Stomach (tissue), 4 donors: ENCODE measurements at regions not wholly inside any gene's neighbourhood (a gene's known extent, or its start where the extent isn't known, plus 50 kb on each side); places are given as distances from the start of the nearest gene placed in this dataset.

Experiments used
- CTCF ChIP-seq, 7 experiments: fragments of 450-650 bp in 4 of 7; fragments of 200-600 bp in 3 of 7; sonication (generic) in 3 of 7; IDR thresholded peaks; one replicate each; pipeline ENCODE4 v1.5.1; 2016 to 2019; ENCODE audit warnings: antibody characterized with exemption in 7 of 7, control low read depth in 2 of 7, mild to moderate bottlenecking in 1 of 7
- EP300 ChIP-seq: sonication (generic); formaldehyde crosslinking; IDR thresholded peaks from one replicate; pipeline ENCODE4 v1.6.1; 2017; ENCODE audit warnings: antibody characterized with exemption
- POLR2A ChIP-seq, 4 donors: fragments of 450-650 bp; IDR thresholded peaks; one replicate each; pipeline ENCODE4 v1.6.1; 2016; ENCODE audit warnings: antibody characterized with exemption in 4 of 4, control low read depth in 2 of 4, mild to moderate bottlenecking in 1 of 4, moderate library complexity in 1 of 4
- POLR2AphosphoS5 ChIP-seq, 3 donors: sonication (generic); formaldehyde crosslinking; IDR thresholded peaks; one replicate each; pipeline ENCODE4 v1.6.1; 2016; ENCODE audit warnings: antibody characterized with exemption in 3 of 3

GRCh38 chr11:93248602-93249001 is 50.8 kb upstream of the SLC36A4 start:
- TF ChIP-seq POLR2A (IDR thresholded peaks at IDR 0.05) (no peak), EP300 (no peak), CTCF (IDR thresholded peaks at IDR 0.05) (no peak), POLR2AphosphoS5 (IDR thresholded peaks at IDR 0.05) (no peak)
